ENCODE measurements at regions not wholly inside any gene's neighbourhood (a gene's known extent, or its start where the extent isn't known, plus 50 kb on each side); places are given as distances from the start of the nearest gene placed in this dataset.

DNA sequence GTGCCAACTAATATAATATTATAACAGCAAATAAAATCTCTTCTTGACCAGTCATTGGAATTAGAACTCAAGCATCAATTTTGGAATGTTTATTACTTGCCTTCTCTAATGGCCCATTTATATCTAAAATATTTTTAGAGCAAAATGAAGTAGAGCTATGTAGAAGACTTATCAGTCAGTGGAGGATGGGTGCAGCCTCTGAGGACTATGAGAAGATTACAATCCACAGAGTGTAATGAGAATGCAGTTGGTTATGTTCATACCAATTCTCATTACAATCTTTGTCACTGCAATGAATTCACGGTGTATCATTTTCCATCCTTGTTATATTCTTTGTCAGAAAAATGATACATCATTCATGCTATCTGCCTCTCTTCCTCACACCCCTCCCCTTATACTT is 878.1 kb downstream of the CENPC start:
- DNase-seq = no peak

DNA sequence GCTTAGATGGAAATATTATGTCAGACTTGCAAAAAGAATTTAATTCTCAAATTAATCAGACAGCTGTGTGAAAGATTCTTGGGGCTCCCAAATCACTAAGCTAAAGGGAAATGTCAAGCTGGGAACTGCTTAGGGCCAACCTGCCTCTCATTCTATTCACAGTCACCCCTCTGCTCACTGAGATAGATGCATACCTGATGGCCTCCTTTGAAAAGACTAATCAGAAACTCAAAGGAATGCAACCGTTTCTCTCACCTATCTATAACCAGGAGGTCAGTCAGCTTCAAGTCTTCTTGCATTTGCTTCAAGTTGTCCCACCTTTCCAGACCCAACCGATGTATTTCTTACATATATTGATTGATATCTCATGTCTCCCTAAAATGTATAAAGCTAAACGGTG is 882.7 kb downstream of the CENPC start:
- no peak for DNase-seq

DNA sequence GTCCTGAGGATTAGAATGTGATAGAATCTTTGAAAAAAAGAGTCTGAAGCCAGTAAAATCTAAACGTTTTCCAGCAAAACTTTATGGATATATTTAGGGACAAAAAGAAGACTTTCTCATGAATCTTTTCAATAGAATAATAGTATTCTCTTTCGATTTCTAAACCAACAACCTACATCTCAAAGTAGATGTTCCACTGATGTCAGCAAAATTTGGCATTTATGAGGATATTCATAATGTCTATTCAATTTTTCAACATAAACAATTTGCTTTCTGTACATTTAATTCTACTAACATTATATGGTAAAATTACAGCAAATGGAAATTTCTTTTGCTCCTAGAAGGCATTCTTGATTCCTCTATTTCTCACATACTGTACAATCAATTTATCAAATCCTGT is 886.5 kb downstream of the CENPC start:
- DNase-seq = no peak

DNA sequence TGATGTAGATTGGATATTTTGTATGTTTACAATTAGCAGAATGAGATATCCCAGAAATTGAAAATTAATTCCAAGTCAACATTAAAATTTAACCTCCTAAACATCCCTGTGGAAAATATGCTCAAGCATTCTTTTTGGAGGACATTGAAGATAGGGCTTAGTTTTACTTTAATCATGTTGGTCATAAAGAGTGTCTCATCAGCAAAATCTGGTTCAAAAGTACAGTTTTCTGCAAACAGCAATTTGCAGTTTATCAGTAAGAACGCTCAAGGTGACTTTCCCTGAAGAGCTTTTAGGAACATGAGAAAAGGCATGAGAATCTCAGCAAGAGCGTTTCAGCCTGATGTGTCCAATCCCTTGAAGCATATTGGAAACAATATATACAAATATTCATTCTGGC is 889.8 kb downstream of the CENPC start:
- DNase-seq = no peak

DNA sequence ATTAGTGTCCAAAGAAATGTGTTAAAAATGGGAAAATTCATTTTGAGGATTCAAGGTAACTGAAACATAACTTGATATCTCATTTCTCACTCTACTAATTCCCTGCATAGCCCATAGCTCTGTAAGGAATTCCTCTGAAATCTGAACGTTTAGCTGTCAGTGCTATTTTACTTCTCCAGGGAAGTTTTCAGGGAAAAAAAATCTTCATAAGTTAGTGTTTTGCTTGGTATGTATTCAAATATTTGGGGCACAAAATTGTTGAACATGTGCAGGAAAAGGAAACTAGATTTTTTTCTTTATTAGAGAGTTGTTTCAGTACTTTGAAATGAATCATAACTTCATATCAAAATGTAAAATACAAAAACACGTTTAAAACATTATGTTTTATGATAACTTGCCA is 891.4 kb downstream of the CENPC start:
- no peak for DNase-seq

DNA sequence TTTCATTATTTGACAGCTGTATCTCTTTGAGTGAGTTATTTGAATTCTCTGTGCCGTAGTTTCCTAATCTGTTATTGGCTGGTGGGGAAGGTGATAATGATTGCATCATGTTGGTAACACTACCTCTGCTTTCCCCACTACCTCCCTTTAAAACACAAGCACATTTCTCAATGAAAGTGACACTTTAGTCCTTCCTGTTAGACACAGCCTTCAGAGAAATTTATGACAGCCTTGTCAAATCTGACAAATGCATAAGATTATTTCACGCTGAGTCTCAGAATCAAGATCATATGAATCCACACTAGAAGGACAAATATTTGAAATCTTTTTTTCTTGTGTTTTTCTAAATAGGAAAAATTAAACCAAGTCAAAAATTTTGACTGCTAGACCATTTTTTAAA is 896.1 kb downstream of the CENPC start:
- no peak for DNase-seq

DNA sequence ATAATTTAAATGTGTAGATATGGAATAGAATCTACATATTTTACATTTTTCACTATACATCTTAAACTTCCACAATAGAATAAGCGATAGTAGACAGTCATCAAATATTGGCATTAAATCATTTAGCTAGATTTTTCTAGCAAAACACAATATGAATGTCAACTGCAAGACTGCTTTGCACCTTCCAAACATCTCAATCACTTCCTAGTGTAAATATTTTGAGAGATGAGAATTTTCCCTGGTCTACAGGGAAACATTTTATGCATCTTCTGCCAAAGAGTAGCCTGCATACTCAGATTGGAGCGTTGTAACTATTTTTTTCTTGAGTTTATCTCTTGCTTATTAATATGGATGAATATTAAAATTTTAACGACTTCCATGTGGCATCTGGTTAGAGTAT is 897.4 kb downstream of the CENPC start:
- DNase-seq = no peak

DNA sequence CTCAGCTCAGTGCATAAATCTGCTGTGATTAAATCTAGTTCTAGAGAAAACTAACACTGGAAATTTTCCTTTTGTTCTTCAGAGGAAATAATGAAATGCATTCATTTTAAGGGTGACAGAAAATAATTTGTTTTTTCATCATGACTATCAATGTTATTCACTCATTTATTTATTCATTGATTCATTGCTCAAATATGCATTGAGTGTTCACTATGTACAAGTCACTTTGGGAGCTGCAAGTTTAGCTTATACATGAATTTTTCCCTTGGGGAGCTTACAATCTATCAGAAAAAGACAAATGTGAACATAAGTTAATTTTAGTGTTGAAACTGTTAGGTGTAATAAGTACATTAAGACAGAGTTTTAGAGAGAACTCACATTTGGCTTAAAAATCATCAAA is 897.8 kb downstream of the CENPC start:
- no peak for DNase-seq

DNA sequence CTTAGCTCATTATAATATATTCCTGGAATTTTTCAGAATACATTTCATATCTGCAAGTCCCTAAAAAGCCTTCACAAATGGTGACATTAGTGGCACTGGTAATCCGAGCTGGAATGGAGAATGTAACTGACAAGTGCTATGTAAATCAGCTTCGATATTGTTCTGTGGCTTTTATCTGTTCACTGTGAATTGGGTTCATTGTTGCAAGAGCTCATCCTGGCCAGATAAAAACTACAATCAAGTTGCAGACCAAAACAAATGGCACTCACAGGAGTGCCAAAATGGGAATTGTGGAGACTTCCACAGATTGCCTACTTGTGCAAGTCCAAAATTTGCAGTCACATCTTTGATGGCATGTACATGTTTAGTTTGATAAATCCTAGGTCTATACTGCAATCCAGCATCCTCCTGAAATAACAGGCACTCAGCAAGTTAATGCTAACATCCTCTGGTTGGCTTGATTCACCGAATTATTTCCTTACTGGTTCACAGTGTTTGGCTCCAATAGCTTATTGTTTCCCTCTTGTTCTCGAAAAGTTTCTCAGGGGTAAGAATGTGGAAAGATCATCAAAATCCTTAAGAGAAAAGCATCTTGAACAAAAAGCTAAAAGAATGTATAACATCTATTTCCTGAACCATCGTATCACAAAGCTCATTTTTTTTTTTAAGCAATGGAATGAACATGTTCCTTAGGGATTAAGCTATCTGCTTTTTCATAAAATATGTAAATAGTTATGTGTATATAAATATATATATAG is 904.9 kb downstream of the CENPC start:
- DNase-seq = no peak

GRCh38 chr4:66639361-66639760 is 905.9 kb downstream of the CENPC start:
- DNase-seq = peak; percentile 36

DNA sequence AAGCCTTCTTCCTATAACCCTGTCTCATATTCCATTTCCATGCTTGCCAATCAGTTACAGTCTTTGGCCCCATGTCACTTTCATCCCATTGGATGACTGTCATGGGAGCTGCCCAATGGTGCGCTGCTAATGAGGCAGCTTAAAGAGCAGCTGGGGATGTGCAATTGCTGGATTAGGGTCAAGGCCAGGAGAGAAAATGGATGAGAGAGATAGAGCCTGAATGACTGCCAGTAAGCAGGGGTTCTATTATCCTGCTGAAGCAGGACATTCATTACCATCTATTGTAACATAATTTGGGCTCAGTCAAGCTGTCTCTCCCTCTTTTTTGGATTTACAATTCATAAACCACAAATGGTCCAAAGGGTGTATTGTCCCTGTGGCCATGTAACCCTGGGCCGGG is 909.0 kb downstream of the CENPC start:
- peak; percentile 33 for DNase-seq

DNA sequence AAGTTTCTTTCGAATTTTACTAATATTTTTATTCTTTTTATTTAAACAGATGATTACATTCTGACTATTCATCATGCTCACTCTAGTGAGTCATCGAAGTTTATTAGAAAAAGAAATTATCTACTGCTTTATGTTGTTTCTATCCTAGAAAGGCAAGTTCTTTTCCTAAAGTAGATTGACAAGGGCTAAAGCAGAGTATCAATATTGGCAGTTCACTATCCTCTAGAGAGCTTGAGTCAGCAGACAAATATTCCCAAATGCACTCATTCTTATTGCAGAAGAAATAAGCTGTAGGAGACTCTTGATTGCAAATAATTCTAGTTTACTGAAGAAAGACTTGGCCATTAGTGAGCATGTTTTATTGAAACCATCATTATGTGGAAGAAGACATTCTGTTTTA is 911.8 kb downstream of the CENPC start:
- no peak for DNase-seq

DNA sequence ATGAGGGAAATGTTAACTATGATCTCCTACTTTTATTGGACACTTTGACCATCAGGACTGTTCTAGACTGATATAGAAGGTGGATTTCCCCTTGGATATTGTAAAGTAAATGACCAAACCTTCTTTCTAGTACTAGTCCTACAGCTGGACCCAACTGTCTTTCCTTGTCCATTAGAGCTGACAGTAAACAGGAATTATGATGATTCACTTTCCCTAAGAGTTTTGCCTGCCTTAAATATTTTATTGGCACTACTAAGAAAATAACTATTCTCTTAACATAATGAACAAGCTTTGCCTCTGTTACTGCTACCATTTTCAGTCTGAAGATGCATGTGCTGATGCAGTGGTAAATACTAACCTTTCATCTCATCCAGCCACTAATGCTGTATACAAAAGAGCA is 915.4 kb downstream of the CENPC start:
- DNase-seq = no peak

DNA sequence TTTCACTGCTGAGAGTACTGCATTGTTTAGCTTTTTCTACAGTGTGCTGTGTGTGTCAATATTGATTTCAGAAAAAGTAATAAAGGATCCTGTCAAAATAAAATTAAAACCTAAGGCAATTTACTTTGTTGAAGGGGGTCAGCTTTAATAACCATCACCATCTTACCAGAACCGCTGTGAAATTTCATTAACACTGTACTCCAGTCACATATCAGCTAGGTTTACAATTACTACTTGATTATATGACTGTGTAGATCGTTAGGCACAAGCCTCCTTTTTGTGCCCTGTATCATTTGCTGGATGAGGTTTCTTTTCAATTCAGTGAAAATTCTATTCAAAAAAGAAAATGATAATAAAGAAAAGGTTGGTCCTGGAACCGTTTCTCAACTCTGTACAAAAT is 917.2 kb downstream of the CENPC start:
- DNase-seq = no peak

GRCh38 chr4:66625480-66625879 is 919.8 kb downstream of the CENPC start:
- DNase-seq = no peak

DNA sequence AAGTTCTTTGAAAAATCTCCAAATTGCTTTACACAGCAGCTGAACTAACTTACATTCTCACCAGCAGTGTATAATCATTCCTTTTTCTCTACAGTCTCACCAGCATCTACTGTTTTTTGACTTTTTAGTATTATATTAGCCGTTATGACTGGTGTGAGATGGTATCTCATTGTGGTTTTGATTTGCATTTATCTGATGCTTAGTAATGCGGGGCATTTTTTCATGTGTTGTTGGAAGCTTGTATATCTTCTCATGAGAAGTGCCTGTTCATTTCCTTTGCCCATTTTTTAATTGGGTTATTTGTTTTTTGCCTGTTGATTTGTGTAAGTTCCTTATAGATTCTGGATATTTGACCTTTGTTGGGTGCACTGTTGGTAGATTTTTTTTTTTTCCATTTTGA is 931.7 kb downstream of the CENPC start:
- DNase-seq = no peak

DNA sequence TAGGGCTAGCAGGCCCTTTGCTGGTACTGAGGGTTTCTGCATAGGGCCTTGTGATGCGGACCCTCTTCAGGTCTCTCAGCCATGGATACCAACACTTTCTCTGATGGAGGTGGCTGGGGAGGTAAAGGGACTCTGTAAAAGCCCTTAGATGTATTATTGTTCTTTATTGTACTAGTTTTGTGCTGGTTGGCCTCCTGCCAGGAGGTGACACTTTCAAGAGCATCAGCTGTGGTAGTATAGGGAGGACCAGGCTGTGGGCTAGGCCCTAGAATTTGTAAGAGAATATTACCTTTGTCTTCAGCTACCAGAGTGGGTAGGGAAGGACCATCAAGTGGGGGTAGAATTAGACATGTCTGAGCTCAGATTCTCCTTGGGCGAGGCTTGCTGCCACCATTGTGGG is 936.3 kb downstream of the CENPC start:
- DNase-seq = no peak

GRCh38 chr4:66606908-66607307 is 936.6 kb upstream of the EPHA5 start:
- DNase-seq = peak; percentile 1

DNA sequence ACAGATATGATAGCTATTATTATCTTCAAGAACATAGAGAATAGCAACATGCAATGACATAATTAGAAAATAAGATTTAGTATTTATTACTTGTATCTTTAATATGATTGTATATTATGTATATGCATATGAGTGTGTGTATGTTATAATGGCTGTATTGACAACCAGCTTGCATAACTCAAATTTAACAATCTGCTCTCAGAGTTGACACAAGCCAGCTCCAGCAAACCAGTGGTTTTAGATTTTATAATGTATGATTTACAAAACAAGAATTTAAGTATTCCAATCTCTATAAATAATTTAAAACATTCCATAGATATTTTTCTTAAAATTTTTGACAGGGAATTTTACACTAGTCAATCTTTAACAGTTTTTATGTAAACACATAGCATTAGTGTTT is 935.9 kb upstream of the EPHA5 start:
- DNase-seq = no peak

DNA sequence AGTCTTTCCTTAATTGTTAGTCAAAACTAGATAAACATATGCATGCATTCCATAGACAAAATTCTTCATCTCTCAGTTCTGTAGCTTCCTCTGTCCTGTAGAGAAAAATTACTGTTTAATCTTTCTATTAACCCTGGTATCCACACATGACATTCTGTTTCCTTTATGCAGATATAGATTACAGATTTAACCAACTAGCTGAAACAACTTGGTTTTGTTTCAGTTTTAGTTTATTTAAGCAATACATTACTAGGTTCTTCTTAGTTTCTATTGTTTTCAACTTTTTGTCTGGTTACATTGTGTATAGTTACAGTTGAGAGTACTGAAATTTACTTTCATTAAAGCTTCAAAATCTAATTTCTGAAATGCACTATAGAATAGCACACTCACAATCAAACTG is 933.9 kb upstream of the EPHA5 start:
- no peak for DNase-seq

GRCh38 chr4:66602622-66603021 is 932.3 kb upstream of the EPHA5 start:
- DNase-seq = no peak

GRCh38 chr4:66591968-66592367 is 921.7 kb upstream of the EPHA5 start:
- no peak for DNase-seq

GRCh38 chr4:66590488-66591215 is 920.4 kb upstream of the EPHA5 start:
- DNase-seq = no peak

- no peak for DNase-seq
Observed at GRCh38 chr4:66589183-66589582, 918.9 kb upstream of the EPHA5 start.

- DNase-seq = peak; percentile 56
Observed at GRCh38 chr4:66585767-66586166, 915.5 kb upstream of the EPHA5 start.
